ENCODE measurements at regions not wholly inside any gene's neighbourhood (a gene's known extent, or its start where the extent isn't known, plus 50 kb on each side); places are given as distances from the start of the nearest gene placed in this dataset.

- WGBS, 2 experiments (ENCODE audit: extremely low coverage in 2 of 2, insufficient read length in 1 of 2), result no CpG with 5 or more reads among the region's 6 CpGs
- no peak overlapping the region for H2BK120ac ChIP-seq (ENCODE audit: low read depth, low read length)
- H2BK5ac ChIP-seq (ENCODE audit: low read depth, low read length, poor library complexity, severe bottlenecking), result no peak overlapping the region
- H2BK15ac ChIP-seq (ENCODE audit: low read depth, low read length), result no peak overlapping the region
- DNase-seq (no peak), ATAC-seq (ENCODE audit: low read depth) (no peak)
- POLR2A ChIA-PET (ENCODE audit: unreplicated experiment), result no interaction called here
- peaks cover 27% of the 10 kb centered on the region for H3K9me3 ChIP-seq (ENCODE audit: control insufficient read depth, insufficient read depth, low read length)
- H4K91ac ChIP-seq (ENCODE audit: insufficient read depth, low read depth, low read length), result no peak overlapping the region
- H3K36me3 ChIP-seq (ENCODE audit: control insufficient read depth, insufficient read depth, low read length), result no peaks in the 10 kb centered on the region
- H3K18ac ChIP-seq (ENCODE audit: low read depth, low read length), result no peak overlapping the region
- H3K56ac ChIP-seq (ENCODE audit: extremely low read depth, insufficient read depth, low read length), result no peak overlapping the region
- H2AK5ac ChIP-seq (ENCODE audit: low read depth, low read length), result no peak overlapping the region
- no peak overlapping the region for H3K23ac ChIP-seq (ENCODE audit: low read depth, low read length)
- no peak overlapping the region for H2BK20ac ChIP-seq (ENCODE audit: low read depth, low read length)
- H3K4ac ChIP-seq (ENCODE audit: low read depth, low read length), result no peak overlapping the region
- no peak overlapping the region for H4K8ac ChIP-seq (ENCODE audit: low read depth in 2 of 2, low read length in 2 of 2)
- dilution Hi-C loops (cut with HindIII; ENCODE audit: low sequenced_read_pairs, unreplicated experiment) (no loop called here), intact Hi-C loops (cut with micrococcal nuclease) (no loop called here), in situ Hi-C loops (cut with MboI; ENCODE audit: low sequenced_read_pairs) (no loop called here)
- no peaks in the 10 kb centered on the region for H3K79me1 ChIP-seq (ENCODE audit: low read depth in 1 of 2, low read length in 2 of 2)
- no peak overlapping the region for H3K14ac ChIP-seq (replicated peaks; ENCODE audit: low read depth, low read length)
- TF ChIP-seq NFE2L2 (IDR thresholded peaks at IDR 0.05; ENCODE audit: low read depth, low read length), result no peak
- TF ChIP-seq, protein P1, sequence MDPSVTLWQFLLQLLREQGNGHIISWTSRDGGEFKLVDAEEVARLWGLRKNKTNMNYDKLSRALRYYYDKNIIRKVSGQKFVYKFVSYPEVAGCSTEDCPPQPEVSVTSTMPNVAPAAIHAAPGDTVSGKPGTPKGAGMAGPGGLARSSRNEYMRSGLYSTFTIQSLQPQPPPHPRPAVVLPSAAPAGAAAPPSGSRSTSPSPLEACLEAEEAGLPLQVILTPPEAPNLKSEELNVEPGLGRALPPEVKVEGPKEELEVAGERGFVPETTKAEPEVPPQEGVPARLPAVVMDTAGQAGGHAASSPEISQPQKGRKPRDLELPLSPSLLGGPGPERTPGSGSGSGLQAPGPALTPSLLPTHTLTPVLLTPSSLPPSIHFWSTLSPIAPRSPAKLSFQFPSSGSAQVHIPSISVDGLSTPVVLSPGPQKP (IDR thresholded peaks at IDR 0.05; ENCODE audit: borderline replicate concordance, low read depth, low read length), result no peak
- no peak for TF ChIP-seq POLR2A (IDR thresholded peaks at IDR 0.05; ENCODE audit: low read depth, low read length)
- no peak for TF ChIP-seq RCOR1 (IDR thresholded peaks at IDR 0.05; ENCODE audit: insufficient replicate concordance, low read length)
- no peak for TF ChIP-seq SMC3 (IDR thresholded peaks at IDR 0.05; ENCODE audit: low read depth, low read length)
- TF ChIP-seq RAD21 (IDR thresholded peaks at IDR 0.05; ENCODE audit: low read length), result no peak
- TF ChIP-seq CTCF (conservative IDR thresholded peaks at IDR 0.05; ENCODE audit: low read depth, low read length), result no peak
- no peak for TF ChIP-seq BHLHE40 (IDR thresholded peaks at IDR 0.05; ENCODE audit: low read depth, low read length)
- no peak for TF ChIP-seq RFX5 (IDR thresholded peaks at IDR 0.05; ENCODE audit: low read depth, low read length)
- no peak for TF ChIP-seq USF2 (IDR thresholded peaks at IDR 0.05; ENCODE audit: low read depth, low read length)
- TF ChIP-seq MAZ (IDR thresholded peaks at IDR 0.05; ENCODE audit: borderline replicate concordance, low read depth, low read length), result no peak
- TF ChIP-seq CEBPB (IDR thresholded peaks at IDR 0.05; ENCODE audit: low read depth, low read length), result no peak
- TF ChIP-seq MAFK (IDR thresholded peaks at IDR 0.05; ENCODE audit: low read depth, low read length), result no peak
- TF ChIP-seq MXI1 (IDR thresholded peaks at IDR 0.05; ENCODE audit: borderline replicate concordance, low read depth, low read length), result no peak
- no peak for TF ChIP-seq CHD1 (IDR thresholded peaks at IDR 0.05; ENCODE audit: low read depth, low read length)
- no peak for TF ChIP-seq FOS (IDR thresholded peaks at IDR 0.05; ENCODE audit: low read depth, low read length)
- H3K27me3 ChIP-seq (ENCODE audit: control insufficient read depth, insufficient read depth, low read length), result no peaks in the 10 kb centered on the region
- CTCF ChIA-PET, result no interaction called here
- H4K20me1 ChIP-seq (ENCODE audit: insufficient read depth, low read length), result no peaks in the 10 kb centered on the region
- no peak overlapping the region for H4K5ac ChIP-seq (ENCODE audit: low read depth, low read length)
- H3K27ac ChIP-seq (ENCODE audit: insufficient read depth, low read length), result no peak overlapping the region
- H2AFZ ChIP-seq (replicated peaks; ENCODE audit: low read length, poor library complexity), result no peak overlapping the region
- no peak overlapping the region for H2AK9ac ChIP-seq (replicated peaks; ENCODE audit: low read depth, low read length, poor library complexity)
- no peak overlapping the region for H3K4me2 ChIP-seq (ENCODE audit: low read depth, low read length)
- no peaks in the 10 kb centered on the region for H3K4me1 ChIP-seq (ENCODE audit: control insufficient read depth, insufficient read depth, low read length)
- BruUV-seq (replicated peaks), result no TSS peak
- H3K4me3 ChIP-seq (ENCODE audit: insufficient read depth, low read depth, low read length), result no peak overlapping the region
- no peaks in the 10 kb centered on the region for H3K9me1 ChIP-seq (ENCODE audit: insufficient read depth, low read length)
- H3K9ac ChIP-seq (ENCODE audit: low read depth, low read length), result no peak overlapping the region
Observed at GRCh38 chr19:20371911-20372310, 193.7 kb downstream of the ZNF737 start.
